ENCODE measurements at regions not wholly inside any gene's neighbourhood (a gene's known extent, or its start where the extent isn't known, plus 50 kb on each side); places are given as distances from the start of the nearest gene placed in this dataset.

GRCh38 chr21:25297117-25297516 is 310.2 kb downstream of the MRPL39 start:
- Mint-ChIP-seq H3K4me3 (ENCODE audit: unreplicated experiment) (no peak overlapping the region), H3K9me3 (ENCODE audit: unreplicated experiment) (no peaks in the 10 kb centered on the region), H3K27ac (ENCODE audit: unreplicated experiment) (no peak overlapping the region), H3K36me3 (ENCODE audit: low read depth, unreplicated experiment) (no peaks in the 10 kb centered on the region), H3K4me1 (ENCODE audit: low read depth, unreplicated experiment) (peaks cover 1% of the 10 kb centered on the region), H3K27me3 (ENCODE audit: low read depth, unreplicated experiment) (no peaks in the 10 kb centered on the region)
- Histone ChIP-seq H3K4me1 (ENCODE audit: insufficient read depth, low read length) (no peaks in the 10 kb centered on the region), H3K4me2 (ENCODE audit: low read length) (no peak overlapping the region), H3K27me3 (ENCODE audit: insufficient read depth, low read length) (no peaks in the 10 kb centered on the region), H3K9ac (ENCODE audit: low read length) (no peak overlapping the region), H2AFZ (ENCODE audit: low read depth, low read length) (no peak overlapping the region), H3K9me3 (ENCODE audit: insufficient read depth, low read depth, low read length) (no peaks in the 10 kb centered on the region), H3K27ac (ENCODE audit: low read depth, low read length) (no peak overlapping the region), H3K79me2 (ENCODE audit: insufficient read depth, low read length) (no peaks in the 10 kb centered on the region), H3K4me3 (ENCODE audit: insufficient read depth, low read depth, low read length) (no peak overlapping the region), H4K20me1 (ENCODE audit: insufficient read depth, low read length) (no peaks in the 10 kb centered on the region), H3K36me3 (ENCODE audit: insufficient read depth, low read length) (no peaks in the 10 kb centered on the region)
- TF ChIP-seq CTCF (IDR thresholded peaks at IDR 0.05; ENCODE audit: insufficient read depth, low read depth, low read length) (no peak), EZH2 (IDR thresholded peaks at IDR 0.05; ENCODE audit: insufficient read depth, low read length) (no peak)
- DNase-seq (ENCODE audit: low read depth): no peak
- no peak for FAIRE-seq

GRCh38 chr21:25296252-25296651 is 311.0 kb downstream of the MRPL39 start:
- Mint-ChIP-seq H3K4me1 (ENCODE audit: low read depth, unreplicated experiment) (peaks cover 1% of the 10 kb centered on the region), H3K4me3 (ENCODE audit: unreplicated experiment) (no peak overlapping the region), H3K27me3 (ENCODE audit: low read depth, unreplicated experiment) (no peaks in the 10 kb centered on the region), H3K36me3 (ENCODE audit: low read depth, unreplicated experiment) (no peaks in the 10 kb centered on the region), H3K9me3 (ENCODE audit: unreplicated experiment) (no peaks in the 10 kb centered on the region), H3K27ac (ENCODE audit: unreplicated experiment) (no peak overlapping the region)
- no peak for TF ChIP-seq CTCF (IDR thresholded peaks at IDR 0.05; ENCODE audit: insufficient read depth, low read depth, low read length)
- TF ChIP-seq EZH2 (IDR thresholded peaks at IDR 0.05; ENCODE audit: insufficient read depth, low read length): no peak
- H3K4me2 ChIP-seq (ENCODE audit: low read length): no peak overlapping the region
- no peaks in the 10 kb centered on the region for H3K36me3 ChIP-seq (ENCODE audit: insufficient read depth, low read length)
- H3K79me2 ChIP-seq (ENCODE audit: insufficient read depth, low read length): no peaks in the 10 kb centered on the region
- H3K9ac ChIP-seq (ENCODE audit: low read length): no peak overlapping the region
- DNase-seq (ENCODE audit: low read depth): no peak
- no peaks in the 10 kb centered on the region for H3K27me3 ChIP-seq (ENCODE audit: insufficient read depth, low read length)
- no peak for FAIRE-seq
- no peak overlapping the region for H3K4me3 ChIP-seq (ENCODE audit: insufficient read depth, low read depth, low read length)
- H3K4me1 ChIP-seq (ENCODE audit: insufficient read depth, low read length): no peaks in the 10 kb centered on the region
- no peaks in the 10 kb centered on the region for H3K9me3 ChIP-seq (ENCODE audit: insufficient read depth, low read depth, low read length)
- no peaks in the 10 kb centered on the region for H4K20me1 ChIP-seq (ENCODE audit: insufficient read depth, low read length)
- no peak overlapping the region for H2AFZ ChIP-seq (ENCODE audit: low read depth, low read length)
- no peak overlapping the region for H3K27ac ChIP-seq (ENCODE audit: low read depth, low read length)

- Mint-ChIP-seq H3K9me3 (ENCODE audit: unreplicated experiment) (no peaks in the 10 kb centered on the region), H3K4me3 (ENCODE audit: unreplicated experiment) (no peak overlapping the region)
- H3K27ac ChIP-seq (ENCODE audit: low read depth, low read length): no peak overlapping the region
These were observed 314.9 kb downstream of the MRPL39 start for GRCh38 chr21:25292396-25292795.

More at GRCh38 chr21:25292396-25292795, 314.9 kb downstream of the MRPL39 start:
- H3K36me3 ChIP-seq (ENCODE audit: insufficient read depth, low read length): no peaks in the 10 kb centered on the region
- no peak for FAIRE-seq
- no peaks in the 10 kb centered on the region for H3K27me3 ChIP-seq (ENCODE audit: insufficient read depth, low read length)
- no peaks in the 10 kb centered on the region for H3K79me2 ChIP-seq (ENCODE audit: insufficient read depth, low read length)
- H3K4me1 ChIP-seq (ENCODE audit: insufficient read depth, low read length): no peaks in the 10 kb centered on the region
- H3K4me3 ChIP-seq (ENCODE audit: insufficient read depth, low read depth, low read length): no peak overlapping the region
- no peaks in the 10 kb centered on the region for H4K20me1 ChIP-seq (ENCODE audit: insufficient read depth, low read length)
- no peaks in the 10 kb centered on the region for H3K9me3 ChIP-seq (ENCODE audit: insufficient read depth, low read depth, low read length)
- H3K4me2 ChIP-seq (ENCODE audit: low read length): no peak overlapping the region
- TF ChIP-seq EZH2 (IDR thresholded peaks at IDR 0.05; ENCODE audit: insufficient read depth, low read length): no peak
- H3K27ac Mint-ChIP-seq (ENCODE audit: unreplicated experiment): no peak overlapping the region
- DNase-seq (ENCODE audit: low read depth): no peak
- H3K36me3 Mint-ChIP-seq (ENCODE audit: low read depth, unreplicated experiment): no peaks in the 10 kb centered on the region
- H3K4me1 Mint-ChIP-seq (ENCODE audit: low read depth, unreplicated experiment): no peaks in the 10 kb centered on the region
- no peak overlapping the region for H2AFZ ChIP-seq (ENCODE audit: low read depth, low read length)
- no peak overlapping the region for H3K9ac ChIP-seq (ENCODE audit: low read length)
- no peaks in the 10 kb centered on the region for H3K27me3 Mint-ChIP-seq (ENCODE audit: low read depth, unreplicated experiment)

All from astrocyte (in vitro differentiated cells and primary cell).